HepG2 (cell line): ENCODE measurements at regions not wholly inside any gene's neighbourhood (a gene's known extent, or its start where the extent isn't known, plus 50 kb on each side); places are given as distances from the start of the nearest gene placed in this dataset.

Source experiments
- ATAC-seq: fragments of 200-7000 bp; cut with Tn5 transposase; 3 replicates; pipeline ENCODE4 v1.9.1; 2020; ENCODE audit warnings: mild to moderate bottlenecking, moderate library complexity
- BruUV-seq: library from RNA; stranded (reverse); fragments of 400-500 nt; replicated peaks from 2 replicates; lab custom pipeline; 2021; lab: Mats Ljungman, UMichigan
- CTCF ChIA-PET: fragments of 300-600 bp; formaldehyde crosslinking; extraction: SDS; loops from one replicate; lab custom pipeline; 2021; ENCODE audit warnings: low total read pairs, inconsistent platforms, low intra/inter-chr PET ratio; lab: Yijun Ruan, JAX
- POLR2A ChIA-PET: fragments of 350-600 bp; sonication (Branson Sonifier 250); formaldehyde crosslinking; loops from one replicate; lab custom pipeline; 2020; ENCODE audit warnings: antibody characterized with exemption, inconsistent platforms; lab: Yijun Ruan, JAX
- DNase-seq: peaks from one replicate; pipeline ENCODE4 v3.0.0-alpha.2; 2015; ENCODE audit warnings: low spot score
- FAIRE-seq: peaks from 3 replicates; lab custom pipeline; 2011; peaks lifted over from hg19 to GRCh38; lab: Jason Lieb, UNC
- H2AFZ ChIP-seq: one replicate; pipeline ENCODE4 v1.6.1; 2011; ENCODE audit warnings: low read length, inconsistent platforms
- H3K27ac ChIP-seq: fragments of 300-600 bp; 3 replicates; pipeline ENCODE4 v1.8.0; 2011; ENCODE audit warnings: mixed run types, mild to moderate bottlenecking, mixed read lengths, low read length, inconsistent platforms; ENCODE audit not compliant: insufficient read depth; ENCODE audit errors: extremely low read length
- H3K27me3 ChIP-seq, 2 experiments: fragments of 200-600 bp in 1 of 2; 2 replicates in 1 of 2; 3 replicates in 1 of 2; pipeline versions ENCODE4 v1.6.0 to v1.8.0; 2011; ENCODE audit warnings: low read length in 2 of 2, mild to moderate bottlenecking in 2 of 2, moderate library complexity in 2 of 2, inconsistent platforms in 1 of 2; ENCODE audit not compliant: insufficient read depth in 2 of 2, control insufficient read depth in 1 of 2
- H3K36me3 ChIP-seq, 2 experiments: fragments of 200-600 bp in 1 of 2; replicated peaks in 1 of 2; 2 replicates in 1 of 2; 3 replicates in 1 of 2; pipeline versions ENCODE4 v1.5.1 to v1.8.0; 2011; ENCODE audit warnings: low read length in 2 of 2, inconsistent platforms in 1 of 2; ENCODE audit not compliant: insufficient read depth in 2 of 2, control insufficient read depth in 1 of 2
- H3K4me1 ChIP-seq: 2 replicates; pipeline ENCODE4 v1.5.1; 2012; ENCODE audit warnings: low read length, inconsistent platforms; ENCODE audit not compliant: insufficient read depth
- H3K4me2 ChIP-seq: 2 replicates; pipeline ENCODE4 v1.6.0; 2011; ENCODE audit warnings: low read depth, low read length, inconsistent platforms
- H3K4me3 ChIP-seq, 3 experiments: fragments of 200-600 bp in 1 of 3; sonication (generic), shearing (Covaris generic) in 1 of 3; replicated peaks in 1 of 3; 2 replicates each; pipeline ENCODE4 v1.5.1; 2011 to 2016; ENCODE audit warnings: low read length in 3 of 3, inconsistent platforms in 2 of 3, low read depth in 2 of 3, mild to moderate bottlenecking in 2 of 3, control low read depth in 1 of 3, mixed read lengths in 1 of 3; ENCODE audit not compliant: insufficient read depth in 1 of 3
- H3K79me2 ChIP-seq: one replicate; pipeline ENCODE4 v1.6.1; 2011; ENCODE audit warnings: low read length, inconsistent platforms; ENCODE audit not compliant: insufficient read depth
- H3K9ac ChIP-seq: 2 replicates; pipeline ENCODE4 v1.6.0; 2011; ENCODE audit warnings: mild to moderate bottlenecking, low read depth, low read length, inconsistent platforms; ENCODE audit not compliant: insufficient read depth
- H3K9me3 ChIP-seq: 2 replicates; pipeline ENCODE4 v1.5.1; 2012; ENCODE audit warnings: mild to moderate bottlenecking, low read length
- H4K20me1 ChIP-seq: 2 replicates; pipeline ENCODE4 v1.6.0; 2011; ENCODE audit warnings: inconsistent platforms, mild to moderate bottlenecking, low read length, moderate library complexity; ENCODE audit not compliant: insufficient read depth
- AGO2 ChIP-seq: fragments of 200-400 bp; formaldehyde crosslinking; optimal IDR thresholded peaks from 2 replicates; pipeline ENCODE3; 2017; ENCODE audit warnings: mild to moderate bottlenecking, low read depth, low read length, moderate library complexity
- ARNTL ChIP-seq: sonication (generic); formaldehyde crosslinking; IDR thresholded peaks from 2 replicates; pipeline ENCODE4 v1.4.0; 2020; ENCODE audit warnings: mild to moderate bottlenecking, missing genetic modification reagents
- CREB1 ChIP-seq, 2 experiments: fragments of 450-650 bp in 1 of 2; IDR thresholded peaks; 2 replicates each; pipeline ENCODE4 v1.6.1; 2016 to 2017; ENCODE audit warnings: control low read depth in 1 of 2, mild to moderate bottlenecking in 1 of 2, missing compliant biosample characterization in 1 of 2, missing genetic modification characterization in 1 of 2
- FOSL1 ChIP-seq: sonication (generic); formaldehyde crosslinking; IDR thresholded peaks from 2 replicates; pipeline ENCODE4 v1.9.0; 2021; ENCODE audit warnings: missing genetic modification reagents, borderline replicate concordance
- GPN1 ChIP-seq: sonication (generic); formaldehyde crosslinking; IDR thresholded peaks from 2 replicates; pipeline ENCODE4 v1.5.1; 2020; ENCODE audit warnings: missing genetic modification reagents, borderline replicate concordance
- KDM1A ChIP-seq: IDR thresholded peaks from 2 replicates; pipeline ENCODE4 v1.6.1; 2016; ENCODE audit warnings: missing compliant biosample characterization
- PBX2 ChIP-seq: IDR thresholded peaks from 2 replicates; pipeline ENCODE4 v1.6.1; 2016; ENCODE audit warnings: control low read depth
- TARDBP ChIP-seq: sonication (generic); formaldehyde crosslinking; IDR thresholded peaks from 2 replicates; pipeline ENCODE4 v1.8.0; 2022; ENCODE audit warnings: mild to moderate bottlenecking, missing genetic modification reagents
- TCF7L2 ChIP-seq: IDR thresholded peaks from 2 replicates; pipeline ENCODE4 v1.6.1; 2011; ENCODE audit warnings: mild to moderate bottlenecking, low read depth, low read length, moderate library complexity
- XRCC5 ChIP-seq: fragments of 200-400 bp; formaldehyde crosslinking; optimal IDR thresholded peaks from 2 replicates; pipeline ENCODE3; 2017; ENCODE audit warnings: mild to moderate bottlenecking, low read length
- ZBTB25 ChIP-seq: IDR thresholded peaks from 2 replicates; pipeline ENCODE4 v1.6.1; 2018; ENCODE audit warnings: missing genetic modification reagents
- ZNF10 ChIP-seq: sonication (generic); formaldehyde crosslinking; IDR thresholded peaks from 2 replicates; pipeline ENCODE4 v1.4.0; 2020; ENCODE audit warnings: mild to moderate bottlenecking, low read depth, missing genetic modification reagents, borderline replicate concordance
- ZNF20 ChIP-seq: sonication (generic); formaldehyde crosslinking; IDR thresholded peaks from 2 replicates; pipeline ENCODE4 v1.4.0; 2020; ENCODE audit warnings: mild to moderate bottlenecking, moderate library complexity, missing genetic modification reagents
- ZNF354B ChIP-seq: sonication (generic); formaldehyde crosslinking; IDR thresholded peaks from 2 replicates; pipeline ENCODE4 v1.8.0; 2022; ENCODE audit warnings: mild to moderate bottlenecking, missing genetic modification reagents
- ZNF777 ChIP-seq: sonication (generic); formaldehyde crosslinking; IDR thresholded peaks from 2 replicates; pipeline ENCODE4 v1.4.0; 2020; ENCODE audit warnings: missing genetic modification reagents
- WGBS: methylation state at CpG from one replicate; pipeline ENCODE4 v1.1.6; 2017; ENCODE audit warnings: low lambda C conversion rate; 5-methylcytosine and 5-hydroxymethylcytosine counted together
- in situ Hi-C: cut with HindIII; loops from 2 replicates; pipeline ENCODE4 v1.10.0; 2017; ENCODE audit warnings: low pct_unique_long_range_greater_than_20kb; ENCODE audit not compliant: extremely low pct_ligation_motif_present
- intact Hi-C: fragments of 100-400 bp; cut with micrococcal nuclease; formaldehyde crosslinking; loops from one replicate; pipeline ENCODE4 v1.10.0; 2022; ENCODE audit not compliant: unreplicated experiment

- intact Hi-C loops, result no loop called here
- in situ Hi-C loops, result no loop called here
Measured at GRCh38 chr2:238517209-238517608, 90.5 kb downstream of the ASB1 start.

GRCh38 chr2:238518172-238518820, 91.6 kb downstream of the ASB1 start:
- Histone ChIP-seq H3K4me1 (peaks cover 46% of the 10 kb centered on the region), H3K9ac (peak overlapping the region; percentile 38), H3K9me3 (peaks cover 6% of the 10 kb centered on the region; the same call in 1 of the 2 replicates), H3K79me2 (no peaks in the 10 kb centered on the region), H4K20me1 (no peaks in the 10 kb centered on the region), H3K27ac (peak overlapping the region; percentile 38), H3K36me3 (no peaks in the 10 kb centered on the region), H2AFZ (peak overlapping the region; percentile 16), H3K27me3 (no peaks in the 10 kb centered on the region), H3K4me2 (peak overlapping the region; percentile 80), H3K4me3 (peak overlapping the region; percentile 4 to 49 (median 12); a peak in 3 of 6 replicates)
- ATAC-seq, result peak; percentile 73
- in situ Hi-C loops, result no loop called here
- 40% methylated on average over 20 of the region's 20 CpGs for WGBS
- peak; percentile 92 for DNase-seq
- CTCF ChIA-PET, result interaction anchor here (0.7 kb wide), 1 partner anchor 11 kb away, joined by 3 read pairs; no protein-coding TSS in a partner anchor
- peak; percentile 67 for FAIRE-seq
- no TSS peak for BruUV-seq
- intact Hi-C loops, result loop anchor here (1.0 kb wide), 1 partner anchor 42 kb away; no protein-coding TSS in a partner anchor
- POLR2A ChIA-PET, result interaction anchor here (1.2 to 4.3 kb wide), 2 partner anchors 11 to 40 kb away, joined by 4 to 39 read pairs; no protein-coding TSS in a partner anchor
- TF ChIP-seq CREB1 (IDR thresholded peaks at IDR 0.05) (0 out of 2 replicates have a peak, but pooled peaks have one; percentile 27), CREB1 (CRISPR knock-in tag; IDR thresholded peaks at IDR 0.05) (no peak), XRCC5 (peak; percentile 32), FOSL1 (CRISPR knock-in tag) (peak; percentile 28; the same call in 1 of the 2 replicates), ZNF777 (CRISPR knock-in tag) (no peak), GPN1 (no peak), ZNF10 (CRISPR knock-in tag) (no peak), ARNTL (CRISPR knock-in tag) (0 out of 2 replicates have a peak, but pooled peaks have one; percentile 22), ZNF20 (CRISPR knock-in tag) (no peak), KDM1A (CRISPR knock-in tag) (peak; percentile 75; the same call in 1 of the 2 replicates), TARDBP (CRISPR knock-in tag) (no peak), PBX2 (CRISPR knock-in tag) (no peak), TCF7L2 (peak; percentile 61), AGO2 (no peak)

More at GRCh38 chr2:238517209-238517608, 90.5 kb downstream of the ASB1 start:
- POLR2A ChIA-PET, result interaction anchor here (1.2 to 4.3 kb wide), 2 partner anchors 12 to 41 kb away, joined by 4 to 39 read pairs; no protein-coding TSS in a partner anchor
- WGBS, result 45% methylated on average over 1 of the region's 1 CpG
- Histone ChIP-seq H3K4me3 (no peak overlapping the region), H3K4me2 (no peak overlapping the region), H2AFZ (no peak overlapping the region), H3K36me3 (no peaks in the 10 kb centered on the region)
- DNase-seq, result no peak
- TF ChIP-seq ZNF354B (CRISPR knock-in tag), result peak; percentile 89; the same call in 1 of the 2 replicates
- TF ChIP-seq ZBTB25, result no peak
- TF ChIP-seq, all 625 proteins: peak for 1
- no peak for ATAC-seq
- no peaks in the 10 kb centered on the region for H3K27me3 ChIP-seq
- no peak overlapping the region for H3K9ac ChIP-seq
- no peaks in the 10 kb centered on the region for H4K20me1 ChIP-seq
- H3K79me2 ChIP-seq, result no peaks in the 10 kb centered on the region
- H3K4me1 ChIP-seq, result peaks cover 37% of the 10 kb centered on the region
- FAIRE-seq, result no peak
- CTCF ChIA-PET, result no interaction called here
- peaks cover 6% of the 10 kb centered on the region; the same call in 1 of the 2 replicates for H3K9me3 ChIP-seq
- no TSS peak for BruUV-seq
- no peak overlapping the region for H3K27ac ChIP-seq
